Fibroblast of the aortic adventitia (primary cell): ENCODE measurements at regions not wholly inside any gene's neighbourhood (a gene's known extent, or its start where the extent isn't known, plus 50 kb on each side); places are given as distances from the start of the nearest gene placed in this dataset.

Experiments used
- DNase-seq: peaks from one replicate; pipeline ENCODE4 v3.0.0-alpha.2; 2010; ENCODE audit warnings: low read depth
- H3K4me3 ChIP-seq: 2 replicates; pipeline ENCODE4 v1.5.1; 2011; ENCODE audit warnings: low read depth, mild to moderate bottlenecking, control low read depth, low read length, moderate library complexity
- TF ChIP-seq, protein P1 (sequence below): IDR thresholded peaks from 2 replicates; pipeline ENCODE4 v1.5.1; 2011; ENCODE audit warnings: mild to moderate bottlenecking, low read length, control low read depth, inconsistent platforms; ENCODE audit not compliant: insufficient read depth

DNA sequence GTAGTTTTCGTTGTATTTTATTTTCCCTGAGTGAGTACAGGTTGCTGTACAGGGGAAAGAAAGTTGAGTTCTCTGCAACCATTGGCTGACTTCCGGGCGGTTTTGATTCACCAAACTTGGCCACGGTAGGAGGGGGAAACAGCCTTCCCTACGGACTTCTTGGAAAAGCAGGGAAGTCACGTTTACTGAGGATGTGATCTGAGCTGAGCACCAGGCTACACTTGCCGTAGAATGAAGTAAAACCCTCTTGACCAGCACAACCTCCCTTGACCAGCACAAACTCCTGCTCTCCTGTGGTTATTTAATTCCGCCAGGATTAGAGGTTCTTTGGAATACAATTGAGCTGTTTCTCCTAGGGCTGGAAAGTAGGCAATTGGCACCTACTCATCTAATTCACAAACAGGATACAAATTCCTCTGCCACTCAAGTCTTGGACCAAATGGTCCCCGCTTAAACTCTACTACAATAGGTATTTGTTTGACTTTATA is 242.0 kb upstream of the RBFOX1 start:
- TF ChIP-seq, protein P1, sequence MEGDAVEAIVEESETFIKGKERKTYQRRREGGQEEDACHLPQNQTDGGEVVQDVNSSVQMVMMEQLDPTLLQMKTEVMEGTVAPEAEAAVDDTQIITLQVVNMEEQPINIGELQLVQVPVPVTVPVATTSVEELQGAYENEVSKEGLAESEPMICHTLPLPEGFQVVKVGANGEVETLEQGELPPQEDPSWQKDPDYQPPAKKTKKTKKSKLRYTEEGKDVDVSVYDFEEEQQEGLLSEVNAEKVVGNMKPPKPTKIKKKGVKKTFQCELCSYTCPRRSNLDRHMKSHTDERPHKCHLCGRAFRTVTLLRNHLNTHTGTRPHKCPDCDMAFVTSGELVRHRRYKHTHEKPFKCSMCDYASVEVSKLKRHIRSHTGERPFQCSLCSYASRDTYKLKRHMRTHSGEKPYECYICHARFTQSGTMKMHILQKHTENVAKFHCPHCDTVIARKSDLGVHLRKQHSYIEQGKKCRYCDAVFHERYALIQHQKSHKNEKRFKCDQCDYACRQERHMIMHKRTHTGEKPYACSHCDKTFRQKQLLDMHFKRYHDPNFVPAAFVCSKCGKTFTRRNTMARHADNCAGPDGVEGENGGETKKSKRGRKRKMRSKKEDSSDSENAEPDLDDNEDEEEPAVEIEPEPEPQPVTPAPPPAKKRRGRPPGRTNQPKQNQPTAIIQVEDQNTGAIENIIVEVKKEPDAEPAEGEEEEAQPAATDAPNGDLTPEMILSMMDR = no peak
- DNase-seq = no peak
- H3K4me3 ChIP-seq = no peak overlapping the region

DNA sequence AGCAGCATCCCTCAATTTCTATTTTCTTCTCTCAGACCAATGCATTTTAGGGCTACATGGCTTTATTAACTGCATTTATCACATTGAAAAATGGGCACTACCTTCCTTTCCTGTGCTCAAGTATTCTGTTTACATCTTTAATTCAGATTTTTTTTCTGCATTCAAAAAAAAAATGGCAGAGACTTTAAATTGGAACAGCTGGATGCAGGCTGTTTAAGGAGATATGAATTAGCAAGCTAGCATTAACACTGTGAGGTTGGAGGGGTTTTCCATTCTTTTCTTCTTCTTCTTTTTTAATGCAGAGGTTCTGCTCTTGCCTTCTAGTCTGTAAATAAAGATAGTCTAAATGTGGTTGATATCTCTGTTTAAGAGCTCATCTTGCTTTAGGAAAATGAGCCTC is 242.9 kb upstream of the RBFOX1 start:
- H3K4me3 ChIP-seq = no peak overlapping the region
- TF ChIP-seq, protein P1 = no peak
- DNase-seq = no peak

DNA sequence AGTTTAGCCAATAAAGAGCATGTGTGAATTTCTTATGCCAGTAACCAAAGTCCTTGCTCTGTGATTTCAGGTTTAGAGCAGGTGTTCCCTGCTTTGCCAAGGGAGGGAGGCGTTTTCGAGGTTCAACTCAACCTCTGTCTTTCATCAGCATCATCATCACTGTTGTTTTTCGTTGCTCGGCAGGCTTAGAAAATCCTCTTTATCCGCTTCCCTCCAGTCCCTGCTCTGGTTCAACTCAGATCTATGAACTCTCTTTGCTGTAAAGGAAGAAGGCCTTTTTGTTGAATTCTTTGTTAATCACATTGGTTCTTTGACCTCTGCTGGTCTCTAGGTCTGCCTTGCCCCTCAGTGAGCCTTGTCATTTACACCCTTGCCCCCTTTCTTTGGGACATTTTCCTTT is 243.9 kb upstream of the RBFOX1 start:
- DNase-seq = no peak
- TF ChIP-seq, protein P1 = no peak
- H3K4me3 ChIP-seq = no peak overlapping the region

DNA sequence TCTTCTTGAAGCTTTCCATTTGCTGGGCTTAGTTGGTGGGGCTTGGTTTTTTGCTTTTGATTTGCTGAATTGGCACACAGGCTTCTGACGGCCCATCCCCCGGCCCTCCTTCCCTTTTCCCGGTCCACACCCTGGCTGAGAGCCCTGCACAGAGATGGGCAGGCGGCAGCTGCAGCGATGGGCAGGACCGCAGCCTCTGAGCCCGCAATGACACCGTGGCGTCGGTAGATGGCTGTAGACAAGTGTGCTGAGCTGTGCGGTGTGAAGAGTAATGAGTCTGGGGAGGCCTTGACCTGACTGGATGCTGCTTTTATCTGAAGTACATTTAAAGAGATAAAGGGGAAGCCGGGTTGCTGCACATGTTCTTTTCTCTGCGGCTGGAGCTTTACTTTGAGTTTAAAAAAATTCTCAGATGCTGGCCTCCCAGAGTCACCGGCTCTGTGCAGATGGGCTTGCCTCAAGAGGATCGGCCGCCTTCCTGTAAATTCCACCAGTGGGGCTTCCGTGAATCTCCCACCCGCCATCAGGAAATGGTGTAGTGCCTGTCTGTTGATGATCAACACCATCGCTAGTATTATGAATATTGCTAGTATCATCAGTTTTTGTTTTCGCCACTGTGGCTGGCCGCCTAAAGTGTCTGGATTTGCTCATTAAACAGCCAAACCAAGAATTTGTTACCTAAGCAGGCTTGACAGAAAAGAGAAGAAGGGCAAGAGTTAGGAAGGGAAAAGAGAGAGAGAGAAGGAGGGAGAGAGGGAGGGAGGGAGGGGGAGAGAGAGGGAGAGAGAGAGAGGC is 245.6 kb upstream of the RBFOX1 start:
- no peak overlapping the region for H3K4me3 ChIP-seq
- no peak for DNase-seq
- TF ChIP-seq, protein P1 = no peak

DNA sequence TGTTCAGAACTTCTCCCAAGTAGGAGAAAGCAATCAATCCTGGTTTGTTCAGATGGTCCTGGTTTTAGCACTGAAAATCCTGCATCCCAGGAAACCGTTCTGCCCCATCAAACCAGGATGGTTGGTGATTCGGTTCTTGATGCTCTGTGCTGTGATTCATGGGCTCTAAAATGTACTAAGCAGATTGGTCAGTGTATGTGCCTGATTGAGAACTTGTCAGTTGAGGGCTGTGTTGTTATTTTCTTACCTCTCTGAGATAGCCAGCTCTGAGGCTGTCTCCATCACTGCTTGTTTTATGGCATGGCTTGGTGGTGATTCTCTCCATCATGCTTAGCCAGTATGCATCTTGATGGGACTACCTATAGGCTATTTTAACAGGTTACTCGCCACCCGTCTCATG is 246.9 kb upstream of the RBFOX1 start:
- TF ChIP-seq, protein P1 = no peak

DNA sequence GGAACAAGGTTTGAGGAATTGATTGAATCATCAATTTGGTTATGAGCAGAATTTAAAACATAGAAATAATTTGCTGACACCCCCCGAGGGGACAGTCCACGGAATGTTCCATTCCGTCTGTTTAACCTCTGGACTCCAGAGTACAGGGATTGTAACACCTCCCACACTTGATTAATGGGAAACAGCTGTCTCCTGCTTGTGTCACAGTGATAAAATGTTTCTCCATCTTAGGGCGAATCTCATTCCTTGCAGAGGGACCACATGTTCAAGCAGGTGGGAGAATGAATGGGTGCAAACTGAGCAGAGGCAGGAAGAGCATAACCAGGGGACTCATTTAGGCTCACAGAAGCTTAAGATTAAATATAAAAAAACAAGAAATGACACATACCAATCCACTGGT is 249.5 kb upstream of the RBFOX1 start:
- TF ChIP-seq, protein P1 = no peak
- DNase-seq = no peak
- no peak overlapping the region for H3K4me3 ChIP-seq

More for the DNA sequence above, 246.9 kb upstream of the RBFOX1 start:
- no peak overlapping the region for H3K4me3 ChIP-seq
- DNase-seq = no peak

DNA sequence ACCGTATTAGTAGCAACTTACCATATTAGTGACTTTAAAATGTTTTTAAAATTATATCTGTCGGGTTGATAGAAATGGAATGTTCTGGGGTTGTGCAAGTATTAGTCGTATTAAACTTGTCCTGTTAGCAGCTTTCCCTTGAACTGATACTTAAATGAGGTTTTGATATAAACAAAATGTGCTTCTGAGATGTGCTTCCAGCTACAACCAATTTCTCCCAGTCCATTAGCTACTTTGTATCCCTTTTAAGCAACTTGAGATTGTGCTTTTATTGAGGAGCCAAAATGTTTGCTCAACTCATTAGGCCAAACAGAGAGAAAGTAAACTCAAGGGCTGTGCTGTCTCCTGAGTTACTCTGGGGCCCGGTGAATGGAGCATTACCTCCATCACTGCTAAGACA is 255.0 kb upstream of the RBFOX1 start:
- TF ChIP-seq, protein P1 = no peak
- DNase-seq = no peak
- H3K4me3 ChIP-seq = no peak overlapping the region
